Heart right ventricle (tissue), 16 donors: ENCODE measurements at regions not wholly inside any gene's neighbourhood (a gene's known extent, or its start where the extent isn't known, plus 50 kb on each side); places are given as distances from the start of the nearest gene placed in this dataset.
A peak's percentile ranks its signal among the peaks of the same experiment; 100 is the strongest.

ENCODE experiments used
- ATAC-seq, 8 donors: fragments of 200-7000 bp; cut with Tn5 transposase; one replicate each; pipeline ENCODE4 v1.9.1; 2020; ENCODE audit warnings: mild to moderate bottlenecking in 8 of 8, moderate library complexity in 8 of 8, moderate number of reproducible peaks in 1 of 8
- DNase-seq, 2 donors: peaks; one replicate each; pipeline ENCODE4 v3.0.0-alpha.2; 2020
- H3K27ac ChIP-seq, 10 donors: fragments of 200-600 bp; sonication (generic) in 2 of 10; one replicate each; pipeline versions ENCODE4 v1.5.0 to v1.8.0; 2020 to 2022; ENCODE audit warnings: mild to moderate bottlenecking in 3 of 10
- H3K27me3 ChIP-seq, 7 donors: fragments of 200-600 bp; one replicate each; pipeline ENCODE4 v1.8.0; 2021 to 2022; ENCODE audit warnings: mild to moderate bottlenecking in 2 of 7
- H3K36me3 ChIP-seq, 9 donors: fragments of 200-600 bp; sonication (generic) in 1 of 9; one replicate each; pipeline versions ENCODE4 v1.5.0 to v1.8.0; 2020 to 2022; ENCODE audit warnings: mild to moderate bottlenecking in 2 of 9
- H3K4me1 ChIP-seq, 9 donors: fragments of 200-600 bp; sonication (generic) in 1 of 9; one replicate each; pipeline versions ENCODE4 v1.5.0 to v1.8.0; 2020 to 2022; ENCODE audit warnings: mild to moderate bottlenecking in 4 of 9
- H3K4me3 ChIP-seq, 10 donors: fragments of 200-600 bp; sonication (generic) in 2 of 10; one replicate each; pipeline versions ENCODE4 v1.5.0 to v1.8.0; 2020 to 2022; ENCODE audit warnings: mild to moderate bottlenecking in 7 of 10, moderate library complexity in 2 of 10
- H3K9me3 ChIP-seq, 11 donors: fragments of 200-600 bp in 10 of 11; sonication (generic) in 2 of 11; one replicate each; pipeline versions ENCODE4 v1.5.0 to v1.8.0; 2013 to 2022; ENCODE audit warnings: mild to moderate bottlenecking in 2 of 11, control low read depth in 1 of 11, moderate library complexity in 1 of 11
- CTCF ChIP-seq, 9 donors: fragments of 200-600 bp; sonication (generic) in 2 of 9; IDR thresholded peaks; one replicate each; pipeline versions ENCODE4 v1.5.0 to v1.8.0; 2021 to 2022; ENCODE audit warnings: antibody characterized with exemption in 9 of 9, mild to moderate bottlenecking in 5 of 9, moderate library complexity in 1 of 9
- WGBS, 2 donors: extraction: QIAGEN DNeasy Blood & Tissue Kit; methylation state at CpG; one replicate each; pipeline ENCODE4 v1.1.7; 2013; ENCODE audit warnings: inconsistent platforms in 1 of 2; 5-methylcytosine and 5-hydroxymethylcytosine counted together
- intact Hi-C, 10 donors: fragments of 100-400 bp; cut with DNase I; formaldehyde crosslinking; loops; one replicate each; pipeline versions ENCODE4 v1.11.1 to v1.14.2; 2022
- donor health status: Arrhythmogenic right ventricular cardiomyopathy.
- donor health status: ischemic (EF 13 %, LVEDD 7.1; RV severe dilation, severe dysfunction).
- donor health status: healthy with polysubstance abuse.
- donor health status: DM: no; HTN: yes; CAD: no.
- donor health status: DM: no; HTN: no; CAD: no.
- donor health status: ischemic (EF 25% LVEDD 6.9; RV normal size, moderate dysfunction).
- donor health status: ischemic (EF 25% LVEDD 5.7; RV mildly dilated, moderate dysfunction).
- donor health status: healthy.
- donor health status: DM: yes; HTN: yes; CAD: no.
- donor health status: Ischemic cardiomyopathy.
- donor health status: ischemic (EF 35%, LVEDD 5.7; RV mildly dilated, moderate dysfunction).
- donor health status: nonischemic (EF 11% LVEDD 7.7; RV severe dilation, severe dysfunction).
- donor health status: DM: yes; HTN: yes; CAD: no.
- donor health status: PGD.
- donor health status: ischemic (EF 29% LVEDD 5.4; RV normal size, mild dysfunction).
- donor health status: nonischemic (EF 23%, LVEDD 6.1; RV moderate dilation, normal function).

GRCh38 chr2:144198116-144198515, 321.8 kb downstream of the ZEB2 start:
- Histone ChIP-seq H3K27ac (no peak overlapping the region), H3K9me3 (no peaks in the 10 kb centered on the region), H3K4me3 (no peak overlapping the region), H3K27me3 (no peaks in the 10 kb centered on the region), H3K36me3 (no peaks in the 10 kb centered on the region), H3K4me1 (peaks cover 0 to 11% (median 0%) of the 10 kb centered on the region in 9 donors)
- no peak for TF ChIP-seq CTCF (IDR thresholded peaks at IDR 0.05)
- 72 to 80% methylated on average over 3 of the region's 3 CpGs for WGBS, 2 donors
- intact Hi-C loops: no loop called here
- DNase-seq (no peak), ATAC-seq (peak in 3 of 8 donors; percentile 17 to 56 (median 40))

- TF ChIP-seq CTCF (IDR thresholded peaks at IDR 0.05): no peak
Observed at GRCh38 chr2:144194326-144195071, 325.4 kb downstream of the ZEB2 start.

GRCh38 chr2:144190908-144191605, 328.9 kb downstream of the ZEB2 start:
- TF ChIP-seq CTCF (IDR thresholded peaks at IDR 0.05): no peak
- intact Hi-C loops: no loop called here
- Histone ChIP-seq H3K27ac (peak overlapping the region in 1 of 10 donors; percentile 37), H3K36me3 (no peaks in the 10 kb centered on the region), H3K4me1 (peaks cover 0 to 8% (median 0%) of the 10 kb centered on the region in 9 donors), H3K9me3 (no peaks in the 10 kb centered on the region), H3K27me3 (no peaks in the 10 kb centered on the region), H3K4me3 (no peak overlapping the region)
- ATAC-seq: no peak
- WGBS, 2 donors: 89 to 95% methylated on average over 4 of the region's 4 CpGs
- no peak for DNase-seq

More at GRCh38 chr2:144194326-144195071, 325.4 kb downstream of the ZEB2 start:
- H3K4me1 ChIP-seq: peaks cover 0 to 19% (median 0%) of the 10 kb centered on the region in 9 donors
- no peaks in the 10 kb centered on the region for H3K9me3 ChIP-seq
- no peak overlapping the region for H3K4me3 ChIP-seq
- intact Hi-C loops: no loop called here
- H3K36me3 ChIP-seq: no peaks in the 10 kb centered on the region
- no peak for ATAC-seq
- DNase-seq: no peak
- H3K27me3 ChIP-seq: no peaks in the 10 kb centered on the region
- no peak overlapping the region for H3K27ac ChIP-seq
- 92 to 94% methylated on average over 5 of the region's 5 CpGs for WGBS, 2 donors

GRCh38 chr2:144183727-144184126, 336.2 kb downstream of the ZEB2 start:
- TF ChIP-seq CTCF (IDR thresholded peaks at IDR 0.05): no peak
- Histone ChIP-seq H3K36me3 (peaks cover 0 to 3% (median 0%) of the 10 kb centered on the region in 9 donors), H3K4me1 (peaks cover 0 to 7% (median 0%) of the 10 kb centered on the region in 9 donors), H3K4me3 (no peak overlapping the region), H3K27ac (no peak overlapping the region), H3K27me3 (no peaks in the 10 kb centered on the region), H3K9me3 (no peaks in the 10 kb centered on the region)
- intact Hi-C loops: no loop called here
- ATAC-seq (no peak), DNase-seq (no peak)
- 92 to 94% methylated on average over 9 of the region's 9 CpGs for WGBS, 2 donors
